Smooth muscle cell (in vitro differentiated cells): ENCODE measurements at regions not wholly inside any gene's neighbourhood (a gene's known extent, or its start where the extent isn't known, plus 50 kb on each side); places are given as distances from the start of the nearest gene placed in this dataset.

ENCODE experiments used
- DNase-seq: peaks from one replicate; lab custom pipeline; 2025; ENCODE audit not compliant: unreplicated experiment; lab: John Stamatoyannopoulos, UW
- H2AFZ ChIP-seq: fragments of 200-600 bp; sonication (generic); 2 replicates; pipeline ENCODE4 v1.6.0; 2016; ENCODE audit warnings: antibody characterized with exemption, low read depth, mild to moderate bottlenecking
- H3F3A ChIP-seq: fragments of 200-600 bp; sonication (generic); 2 replicates; pipeline ENCODE4 v1.6.0; 2017; ENCODE audit warnings: antibody characterized with exemption, low read depth
- H3K27ac ChIP-seq: fragments of 200-600 bp; sonication (generic); 2 replicates; pipeline ENCODE4 v1.5.1; 2016; ENCODE audit warnings: low read depth, mild to moderate bottlenecking
- H3K27me3 ChIP-seq: fragments of 200-600 bp; sonication (generic); 2 replicates; pipeline ENCODE4 v1.6.1; 2016; ENCODE audit warnings: low read depth, mild to moderate bottlenecking
- H3K36me3 ChIP-seq: fragments of 200-600 bp; sonication (generic); 2 replicates; pipeline ENCODE4 v1.5.1; 2016; ENCODE audit warnings: low read depth
- H3K4me1 ChIP-seq: fragments of 200-600 bp; sonication (generic); 2 replicates; pipeline ENCODE4 v1.5.1; 2016; ENCODE audit warnings: low read depth
- H3K4me2 ChIP-seq: fragments of 200-600 bp; sonication (generic); 2 replicates; pipeline ENCODE4 v1.6.0; 2016; ENCODE audit warnings: mild to moderate bottlenecking
- H3K4me3 ChIP-seq: fragments of 200-600 bp; sonication (generic); 2 replicates; pipeline ENCODE4 v1.5.1; 2016; ENCODE audit warnings: mild to moderate bottlenecking
- H3K79me2 ChIP-seq: fragments of 200-600 bp; sonication (generic); 2 replicates; pipeline ENCODE4 v1.6.0; 2016; ENCODE audit warnings: low read depth, mild to moderate bottlenecking
- H3K9ac ChIP-seq: fragments of 200-600 bp; sonication (generic); 2 replicates; pipeline ENCODE4 v1.6.0; 2016; ENCODE audit warnings: low read depth
- H3K9me3 ChIP-seq: fragments of 200-600 bp; sonication (generic); replicated peaks from 2 replicates; pipeline ENCODE4 v1.5.1; 2016; ENCODE audit warnings: low read depth
- H4K20me1 ChIP-seq: fragments of 200-600 bp; sonication (generic); 2 replicates; pipeline ENCODE4 v1.6.0; 2016; ENCODE audit warnings: low read depth
- CTCF ChIP-seq: fragments of 200-600 bp; sonication (generic); IDR thresholded peaks from 2 replicates; pipeline ENCODE4 v1.5.1; 2017; ENCODE audit warnings: borderline replicate concordance, mild to moderate bottlenecking, antibody characterized with exemption; ENCODE audit not compliant: insufficient read depth, poor library complexity, severe bottlenecking
- WGBS: methylation state at CpG from one replicate; pipeline ENCODE4 v1.1.7; 2016; ENCODE audit warnings: low lambda C conversion rate; 5-methylcytosine and 5-hydroxymethylcytosine counted together

GRCh38 chr2:120897399-120897798, 161.7 kb downstream of the GLI2 start:
- 89% methylated on average over 2 of the region's 2 CpGs for WGBS
- no peaks in the 10 kb centered on the region for H3K36me3 ChIP-seq
- no peak for TF ChIP-seq CTCF

GRCh38 chr2:120898496-120898895, 162.8 kb downstream of the GLI2 start:
- H3K27me3 ChIP-seq: no peaks in the 10 kb centered on the region
- peaks cover 44% of the 10 kb centered on the region for H4K20me1 ChIP-seq
- peaks cover 63% of the 10 kb centered on the region for H3K4me1 ChIP-seq
- no peaks in the 10 kb centered on the region for H3K9me3 ChIP-seq
- no peak for TF ChIP-seq CTCF
- peak overlapping the region; percentile 44 for H3K27ac ChIP-seq
- no peak overlapping the region for H2AFZ ChIP-seq
- peaks cover 3% of the 10 kb centered on the region for H3F3A ChIP-seq
- H3K79me2 ChIP-seq: peaks cover 33% of the 10 kb centered on the region
- no peak for DNase-seq
- no peak overlapping the region for H3K4me3 ChIP-seq
- no peaks in the 10 kb centered on the region for H3K36me3 ChIP-seq
- 62% methylated on average over 5 of the region's 5 CpGs for WGBS
- H3K9ac ChIP-seq: no peak overlapping the region
- peak overlapping the region; percentile 38 for H3K4me2 ChIP-seq

More at GRCh38 chr2:120897399-120897798, 161.7 kb downstream of the GLI2 start:
- H3K9ac ChIP-seq: no peak overlapping the region
- no peak for DNase-seq
- no peak overlapping the region for H3K4me2 ChIP-seq
- no peaks in the 10 kb centered on the region for H3K9me3 ChIP-seq
- no peaks in the 10 kb centered on the region for H3K27me3 ChIP-seq
- no peak overlapping the region for H3K4me3 ChIP-seq
- H3K4me1 ChIP-seq: peaks cover 72% of the 10 kb centered on the region
- H2AFZ ChIP-seq: no peak overlapping the region
- H3K27ac ChIP-seq: no peak overlapping the region
- peaks cover 37% of the 10 kb centered on the region for H4K20me1 ChIP-seq
- peaks cover 11% of the 10 kb centered on the region for H3F3A ChIP-seq
- H3K79me2 ChIP-seq: peaks cover 31% of the 10 kb centered on the region

- no peak overlapping the region for H3K9ac ChIP-seq
- H2AFZ ChIP-seq: no peak overlapping the region
- no peak for TF ChIP-seq CTCF
- DNase-seq: no peak
- H3K4me1 ChIP-seq: peaks cover 56% of the 10 kb centered on the region
- WGBS: 32% methylated on average over 18 of the region's 18 CpGs
- H3K27me3 ChIP-seq: no peaks in the 10 kb centered on the region
- peaks cover 39% of the 10 kb centered on the region for H3K79me2 ChIP-seq
- peaks cover 42% of the 10 kb centered on the region for H4K20me1 ChIP-seq
- H3K27ac ChIP-seq: peak overlapping the region; percentile 44
- H3K36me3 ChIP-seq: no peaks in the 10 kb centered on the region
- peak overlapping the region; percentile 38 for H3K4me2 ChIP-seq
- H3F3A ChIP-seq: peaks cover 3% of the 10 kb centered on the region
- H3K4me3 ChIP-seq: no peak overlapping the region
- H3K9me3 ChIP-seq: no peaks in the 10 kb centered on the region
Observed at GRCh38 chr2:120898961-120899750, 163.5 kb downstream of the GLI2 start.

- H3K9me3 ChIP-seq: no peaks in the 10 kb centered on the region
- peaks cover 38% of the 10 kb centered on the region for H3K79me2 ChIP-seq
- DNase-seq: no peak
- no peaks in the 10 kb centered on the region for H3K36me3 ChIP-seq
- H3K4me2 ChIP-seq: no peak overlapping the region
- peaks cover 3% of the 10 kb centered on the region for H3F3A ChIP-seq
- no peak overlapping the region for H2AFZ ChIP-seq
- TF ChIP-seq CTCF: no peak
- H3K4me3 ChIP-seq: no peak overlapping the region
- peaks cover 56% of the 10 kb centered on the region for H3K4me1 ChIP-seq
- no peaks in the 10 kb centered on the region for H3K27me3 ChIP-seq
- H4K20me1 ChIP-seq: peaks cover 42% of the 10 kb centered on the region
- 77% methylated on average over 6 of the region's 6 CpGs for WGBS
- H3K27ac ChIP-seq: peak overlapping the region; percentile 44
- no peak overlapping the region for H3K9ac ChIP-seq
Observed at GRCh38 chr2:120899771-120900170, 164.1 kb downstream of the GLI2 start.
